ENCODE measurements at regions not wholly inside any gene's neighbourhood (a gene's known extent, or its start where the extent isn't known, plus 50 kb on each side); places are given as distances from the start of the nearest gene placed in this dataset.

- H2AK5ac ChIP-seq (ENCODE audit: low read depth, low read length) = no peak overlapping the region
Observed at GRCh38 chr4:30450474-30450873, 269.7 kb upstream of the PCDH7 start.

GRCh38 chr4:30454504-30454903, 265.7 kb upstream of the PCDH7 start:
- Histone ChIP-seq H3K27ac (replicated peaks; ENCODE audit: low read length) (no peak overlapping the region), H3K18ac (ENCODE audit: low read length) (no peak overlapping the region), H3K9ac (ENCODE audit: low read depth, low read length, poor library complexity) (no peak overlapping the region), H2BK120ac (ENCODE audit: low read depth, low read length) (no peak overlapping the region), H2BK12ac (ENCODE audit: low read length) (no peak overlapping the region), H3K9me3 (replicated peaks in 1 of 2; ENCODE audit: control insufficient read depth in 2 of 2, insufficient read depth in 1 of 2, low read depth in 1 of 2, low read length in 2 of 2) (no peaks in the 10 kb centered on the region), H2AK5ac (ENCODE audit: low read depth, low read length) (no peak overlapping the region), H3K14ac (ENCODE audit: low read length) (no peak overlapping the region), H4K8ac (ENCODE audit: low read depth, low read length) (no peak overlapping the region), H2AFZ (ENCODE audit: low read length) (no peak overlapping the region), H3K23ac (ENCODE audit: low read depth, low read length, poor library complexity) (no peak overlapping the region), H4K91ac (ENCODE audit: low read depth, low read length, poor library complexity) (no peak overlapping the region), H3K4me3 (ENCODE audit: low read length in 2 of 2) (no peak overlapping the region), H2BK5ac (ENCODE audit: low read length) (no peak overlapping the region), H3K4me2 (ENCODE audit: insufficient read depth, low read length, poor library complexity, severe bottlenecking) (no peak overlapping the region), H3K36me3 (replicated peaks in 1 of 2; ENCODE audit: control insufficient read depth in 2 of 2, insufficient read depth in 2 of 2, low read length in 2 of 2) (no peaks in the 10 kb centered on the region), H3K4me1 (ENCODE audit: control insufficient read depth in 2 of 2, insufficient read depth in 1 of 2, low read depth in 1 of 2, low read length in 2 of 2) (no peaks in the 10 kb centered on the region), H3K79me1 (ENCODE audit: low read depth, low read length) (no peaks in the 10 kb centered on the region), H2BK15ac (ENCODE audit: low read length) (no peak overlapping the region), H3K27me3 (ENCODE audit: control insufficient read depth in 3 of 3, insufficient read depth in 3 of 3, low read depth in 1 of 3, low read length in 3 of 3) (no peaks in the 10 kb centered on the region), H3K4ac (ENCODE audit: low read length) (no peak overlapping the region)
- no peak for DNase-seq (ENCODE audit: low spot score)
- WGBS, 2 donors (ENCODE audit: extremely low coverage in 2 of 2, insufficient read length in 2 of 2, insufficient replicate concordance in 1 of 2) = no CpG with 5 or more reads among the region's 1 CpG

More at GRCh38 chr4:30450474-30450873, 269.7 kb upstream of the PCDH7 start:
- no peak for DNase-seq (ENCODE audit: low spot score)
- H2BK12ac ChIP-seq (ENCODE audit: low read length) = no peak overlapping the region
- no peak overlapping the region for H3K27ac ChIP-seq (replicated peaks; ENCODE audit: low read length)
- H3K14ac ChIP-seq (ENCODE audit: low read length) = no peak overlapping the region
- H2BK120ac ChIP-seq (ENCODE audit: low read depth, low read length) = no peak overlapping the region
- no peaks in the 10 kb centered on the region for H3K4me1 ChIP-seq (ENCODE audit: control insufficient read depth in 2 of 2, insufficient read depth in 1 of 2, low read depth in 1 of 2, low read length in 2 of 2)
- H3K79me1 ChIP-seq (ENCODE audit: low read depth, low read length) = no peaks in the 10 kb centered on the region
- H3K9ac ChIP-seq (ENCODE audit: low read depth, low read length, poor library complexity) = no peak overlapping the region
- no peaks in the 10 kb centered on the region for H3K27me3 ChIP-seq (ENCODE audit: control insufficient read depth in 3 of 3, insufficient read depth in 3 of 3, low read depth in 1 of 3, low read length in 3 of 3)
- H3K36me3 ChIP-seq (replicated peaks in 1 of 2; ENCODE audit: control insufficient read depth in 2 of 2, insufficient read depth in 2 of 2, low read length in 2 of 2) = no peaks in the 10 kb centered on the region
- H3K4me2 ChIP-seq (ENCODE audit: insufficient read depth, low read length, poor library complexity, severe bottlenecking) = no peak overlapping the region
- H2BK15ac ChIP-seq (ENCODE audit: low read length) = no peak overlapping the region
- no peak overlapping the region for H4K91ac ChIP-seq (ENCODE audit: low read depth, low read length, poor library complexity)
- no peak overlapping the region for H2BK5ac ChIP-seq (ENCODE audit: low read length)
- H4K8ac ChIP-seq (ENCODE audit: low read depth, low read length) = no peak overlapping the region
- no peak overlapping the region for H3K23ac ChIP-seq (ENCODE audit: low read depth, low read length, poor library complexity)
- H3K9me3 ChIP-seq (replicated peaks in 1 of 2; ENCODE audit: control insufficient read depth in 2 of 2, insufficient read depth in 1 of 2, low read depth in 1 of 2, low read length in 2 of 2) = no peaks in the 10 kb centered on the region
- no peak overlapping the region for H2AFZ ChIP-seq (ENCODE audit: low read length)
- H3K4ac ChIP-seq (ENCODE audit: low read length) = no peak overlapping the region
- H3K18ac ChIP-seq (ENCODE audit: low read length) = no peak overlapping the region
- H3K4me3 ChIP-seq (ENCODE audit: low read length in 2 of 2) = no peak overlapping the region

- peaks cover 0 to 6% of the 10 kb centered on the region in 2 donors for H3K4me1 ChIP-seq (ENCODE audit: control insufficient read depth in 2 of 2, insufficient read depth in 1 of 2, low read depth in 1 of 2, low read length in 2 of 2)
- H3K4me2 ChIP-seq (ENCODE audit: insufficient read depth, low read length, poor library complexity, severe bottlenecking) = no peak overlapping the region
- no peak overlapping the region for H2BK5ac ChIP-seq (ENCODE audit: low read length)
- H2AK5ac ChIP-seq (ENCODE audit: low read depth, low read length) = no peak overlapping the region
- H3K14ac ChIP-seq (ENCODE audit: low read length) = no peak overlapping the region
- no peaks in the 10 kb centered on the region for H3K79me1 ChIP-seq (ENCODE audit: low read depth, low read length)
- no peaks in the 10 kb centered on the region for H3K27me3 ChIP-seq (ENCODE audit: control insufficient read depth in 3 of 3, insufficient read depth in 3 of 3, low read depth in 1 of 3, low read length in 3 of 3)
- H3K9me3 ChIP-seq (replicated peaks in 1 of 2; ENCODE audit: control insufficient read depth in 2 of 2, insufficient read depth in 1 of 2, low read depth in 1 of 2, low read length in 2 of 2) = no peaks in the 10 kb centered on the region
- H3K18ac ChIP-seq (ENCODE audit: low read length) = no peak overlapping the region
- H2AFZ ChIP-seq (ENCODE audit: low read length) = no peak overlapping the region
- H3K4ac ChIP-seq (ENCODE audit: low read length) = no peak overlapping the region
- no peaks in the 10 kb centered on the region for H3K36me3 ChIP-seq (replicated peaks in 1 of 2; ENCODE audit: control insufficient read depth in 2 of 2, insufficient read depth in 2 of 2, low read length in 2 of 2)
- H2BK120ac ChIP-seq (ENCODE audit: low read depth, low read length) = no peak overlapping the region
- H4K91ac ChIP-seq (ENCODE audit: low read depth, low read length, poor library complexity) = no peak overlapping the region
- H3K9ac ChIP-seq (ENCODE audit: low read depth, low read length, poor library complexity) = no peak overlapping the region
- no CpG with 5 or more reads among the region's 4 CpGs for WGBS, 2 donors (ENCODE audit: extremely low coverage in 2 of 2, insufficient read length in 2 of 2, insufficient replicate concordance in 1 of 2)
- H2BK15ac ChIP-seq (ENCODE audit: low read length) = no peak overlapping the region
- no peak overlapping the region for H3K23ac ChIP-seq (ENCODE audit: low read depth, low read length, poor library complexity)
- DNase-seq (ENCODE audit: low spot score) = no peak
- no peak overlapping the region for H2BK12ac ChIP-seq (ENCODE audit: low read length)
- no peak overlapping the region for H3K4me3 ChIP-seq (ENCODE audit: low read length in 2 of 2)
- no peak overlapping the region for H4K8ac ChIP-seq (ENCODE audit: low read depth, low read length)
- no peak overlapping the region for H3K27ac ChIP-seq (replicated peaks; ENCODE audit: low read length)
Observed at GRCh38 chr4:30456716-30457115, 263.5 kb upstream of the PCDH7 start.

GRCh38 chr4:30460818-30461217, 259.4 kb upstream of the PCDH7 start:
- Histone ChIP-seq H3K27ac (replicated peaks; ENCODE audit: low read length) (no peak overlapping the region), H3K18ac (ENCODE audit: low read length) (no peak overlapping the region), H2BK5ac (ENCODE audit: low read length) (no peak overlapping the region)

More at GRCh38 chr4:30460818-30461217, 259.4 kb upstream of the PCDH7 start:
- H4K8ac ChIP-seq (ENCODE audit: low read depth, low read length) = no peak overlapping the region
- H3K27me3 ChIP-seq (ENCODE audit: control insufficient read depth in 3 of 3, insufficient read depth in 3 of 3, low read depth in 1 of 3, low read length in 3 of 3) = no peaks in the 10 kb centered on the region
- H2AFZ ChIP-seq (ENCODE audit: low read length) = no peak overlapping the region
- no peak overlapping the region for H3K4me2 ChIP-seq (ENCODE audit: insufficient read depth, low read length, poor library complexity, severe bottlenecking)
- no peak overlapping the region for H2BK12ac ChIP-seq (ENCODE audit: low read length)
- no peaks in the 10 kb centered on the region for H3K9me3 ChIP-seq (replicated peaks in 1 of 2; ENCODE audit: control insufficient read depth in 2 of 2, insufficient read depth in 1 of 2, low read depth in 1 of 2, low read length in 2 of 2)
- H3K4me1 ChIP-seq (ENCODE audit: control insufficient read depth in 2 of 2, insufficient read depth in 1 of 2, low read depth in 1 of 2, low read length in 2 of 2) = peaks cover 0 to 6% of the 10 kb centered on the region in 2 donors
- no peak overlapping the region for H3K23ac ChIP-seq (ENCODE audit: low read depth, low read length, poor library complexity)
- WGBS, 2 donors (ENCODE audit: extremely low coverage in 2 of 2, insufficient read length in 2 of 2, insufficient replicate concordance in 1 of 2) = no CpG with 5 or more reads among the region's 3 CpGs
- no peak overlapping the region for H3K4me3 ChIP-seq (ENCODE audit: low read length in 2 of 2)
- H2BK120ac ChIP-seq (ENCODE audit: low read depth, low read length) = no peak overlapping the region
- no peak overlapping the region for H2AK5ac ChIP-seq (ENCODE audit: low read depth, low read length)
- no peak overlapping the region for H3K14ac ChIP-seq (ENCODE audit: low read length)
- H3K9ac ChIP-seq (ENCODE audit: low read depth, low read length, poor library complexity) = no peak overlapping the region
- no peaks in the 10 kb centered on the region for H3K36me3 ChIP-seq (replicated peaks in 1 of 2; ENCODE audit: control insufficient read depth in 2 of 2, insufficient read depth in 2 of 2, low read length in 2 of 2)
- H2BK15ac ChIP-seq (ENCODE audit: low read length) = no peak overlapping the region
- H3K79me1 ChIP-seq (ENCODE audit: low read depth, low read length) = no peaks in the 10 kb centered on the region
- H3K4ac ChIP-seq (ENCODE audit: low read length) = no peak overlapping the region
- no peak for DNase-seq (ENCODE audit: low spot score)
- no peak overlapping the region for H4K91ac ChIP-seq (ENCODE audit: low read depth, low read length, poor library complexity)
